Natural killer cell treated with Interleukin-12 subunit alpha and Interleukin-12 subunit beta and Interleukin-15 and Interleukin-18, amount 100 ng/mL, for 72 hours (primary cell): ENCODE measurements at regions not wholly inside any gene's neighbourhood (a gene's known extent, or its start where the extent isn't known, plus 50 kb on each side); places are given as distances from the start of the nearest gene placed in this dataset.

ENCODE experiments used
- ATAC-seq, 2 donors: fragments of 150-1000 bp; cut with Tn5 transposase in 1 of 2; sonication (Bioruptor Pico), chemical (Tn5 transposase) in 1 of 2; 2 replicates each; pipeline ENCODE4 v1.10.0; 2021
- DNase-seq: peaks from one replicate; pipeline ENCODE4 v3.0.0; 2022; ENCODE audit warnings: low spot score
- H3K27ac Mint-ChIP-seq, 2 donors: 1 replicate in 1 of 2; 2 replicates in 1 of 2; pipeline ENCODE4 v1.8.0; 2022; ENCODE audit warnings: mixed read lengths in 2 of 2, mild to moderate bottlenecking in 1 of 2, moderate library complexity in 1 of 2
- H3K27me3 Mint-ChIP-seq, 2 donors: 1 replicate in 1 of 2; 2 replicates in 1 of 2; pipeline ENCODE4 v1.8.0; 2022; ENCODE audit warnings: mixed read lengths in 2 of 2
- H3K36me3 Mint-ChIP-seq: one replicate; pipeline ENCODE4 v1.8.0; 2022; ENCODE audit warnings: mixed read lengths
- H3K4me1 Mint-ChIP-seq, 2 donors: 1 replicate in 1 of 2; 2 replicates in 1 of 2; pipeline ENCODE4 v1.8.0; 2022; ENCODE audit warnings: low read depth in 2 of 2, mixed read lengths in 2 of 2, mild to moderate bottlenecking in 1 of 2
- H3K4me3 Mint-ChIP-seq: one replicate; pipeline ENCODE4 v1.8.0; 2022; ENCODE audit warnings: mixed read lengths
- H3K9me3 Mint-ChIP-seq: 2 replicates; pipeline ENCODE4 v1.8.0; 2022; ENCODE audit warnings: mixed read lengths

- H3K9me3 Mint-ChIP-seq: no peaks in the 10 kb centered on the region
- ATAC-seq: peak in 1 of 2 donors; percentile 21
- no peaks in the 10 kb centered on the region for H3K4me1 Mint-ChIP-seq
- no peak for DNase-seq
- H3K4me3 Mint-ChIP-seq: no peak overlapping the region
- H3K36me3 Mint-ChIP-seq: no peaks in the 10 kb centered on the region
- H3K27me3 Mint-ChIP-seq: peaks cover 14 to 16% of the 10 kb centered on the region in 2 donors
- H3K27ac Mint-ChIP-seq: no peak overlapping the region
Observed at GRCh38 chr5:2019716-2020115, 137.0 kb upstream of the IRX4 start.

GRCh38 chr5:2018390-2018724 is 135.6 kb upstream of the IRX4 start:
- H3K9me3 Mint-ChIP-seq: no peaks in the 10 kb centered on the region
- H3K36me3 Mint-ChIP-seq: no peaks in the 10 kb centered on the region
- peaks cover 16 to 19% of the 10 kb centered on the region in 2 donors for H3K27me3 Mint-ChIP-seq

GRCh38 chr5:2017540-2018389 is 135.0 kb upstream of the IRX4 start:
- no peaks in the 10 kb centered on the region for H3K36me3 Mint-ChIP-seq
- no peak overlapping the region for H3K27ac Mint-ChIP-seq

More at GRCh38 chr5:2018390-2018724, 135.6 kb upstream of the IRX4 start:
- Mint-ChIP-seq H3K4me1 (no peaks in the 10 kb centered on the region), H3K4me3 (no peak overlapping the region), H3K27ac (no peak overlapping the region)
- ATAC-seq (no peak), DNase-seq (no peak)

DNA sequence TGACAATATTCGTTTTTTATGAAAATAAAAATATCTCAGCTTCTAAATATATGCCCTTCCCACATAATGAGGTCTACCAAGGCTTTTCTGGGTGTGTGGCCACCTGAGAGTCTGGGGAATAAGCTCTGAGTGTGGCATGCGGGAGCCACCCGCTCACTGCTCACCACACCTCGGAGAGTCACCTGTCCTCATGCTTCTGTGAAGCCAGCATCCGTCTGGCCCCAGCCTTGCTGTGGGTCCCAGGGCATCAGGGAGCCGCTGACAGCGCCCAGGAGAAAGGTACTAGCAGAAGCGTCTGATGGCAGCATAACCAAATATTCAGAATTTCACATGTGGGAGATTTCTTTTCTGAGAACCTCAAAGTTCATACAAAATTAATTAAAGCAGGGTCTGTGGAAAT is 133.2 kb upstream of the IRX4 start:
- Mint-ChIP-seq H3K9me3 (no peaks in the 10 kb centered on the region), H3K27ac (no peak overlapping the region), H3K27me3 (peaks cover 7 to 12% of the 10 kb centered on the region in 2 donors), H3K36me3 (no peaks in the 10 kb centered on the region), H3K4me3 (no peak overlapping the region), H3K4me1 (no peaks in the 10 kb centered on the region)
- ATAC-seq (no peak), DNase-seq (no peak)

More at GRCh38 chr5:2017540-2018389, 135.0 kb upstream of the IRX4 start:
- DNase-seq (no peak), ATAC-seq (no peak)
- no peaks in the 10 kb centered on the region for H3K9me3 Mint-ChIP-seq
- H3K4me3 Mint-ChIP-seq: no peak overlapping the region
- peaks cover 14 to 19% of the 10 kb centered on the region in 2 donors for H3K27me3 Mint-ChIP-seq
- no peaks in the 10 kb centered on the region for H3K4me1 Mint-ChIP-seq

- no peaks in the 10 kb centered on the region for H3K36me3 Mint-ChIP-seq
- H3K4me3 Mint-ChIP-seq: no peak overlapping the region
- H3K9me3 Mint-ChIP-seq: no peaks in the 10 kb centered on the region
- H3K27me3 Mint-ChIP-seq: peaks cover 6 to 12% of the 10 kb centered on the region in 2 donors
- no peak overlapping the region for H3K27ac Mint-ChIP-seq
- no peak for ATAC-seq
- DNase-seq: no peak
- no peaks in the 10 kb centered on the region for H3K4me1 Mint-ChIP-seq
Observed at GRCh38 chr5:2015124-2015848, 132.6 kb upstream of the IRX4 start.

DNA sequence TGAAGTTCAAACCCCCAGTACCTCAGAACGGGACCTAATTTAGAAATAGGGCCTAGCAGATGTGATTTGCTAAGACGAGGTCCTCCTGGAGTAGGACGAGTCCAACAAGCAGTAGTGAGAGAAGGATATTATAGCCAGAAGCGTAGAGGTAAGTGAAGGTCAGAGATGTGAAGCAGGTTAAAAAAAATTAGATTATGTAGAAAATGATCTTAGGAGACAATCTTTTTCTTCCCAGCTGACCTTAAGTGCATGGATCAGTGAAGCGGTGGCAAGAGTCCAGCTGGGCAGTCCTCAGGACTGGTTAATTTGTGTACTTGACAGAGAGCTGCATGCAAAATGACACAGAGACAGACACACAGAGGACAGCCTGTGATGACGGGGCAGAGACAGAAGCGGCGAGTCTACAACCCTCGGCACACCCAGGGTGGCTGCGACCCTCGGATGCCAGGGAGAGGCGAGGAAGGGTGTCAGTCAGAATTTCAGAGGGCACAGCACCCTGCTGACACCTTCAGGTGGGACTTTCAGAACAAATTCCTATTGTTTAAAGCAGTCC is 131.4 kb upstream of the IRX4 start:
- H3K4me3 Mint-ChIP-seq: no peak overlapping the region
- no peak for ATAC-seq
- no peak for DNase-seq
- no peak overlapping the region for H3K27ac Mint-ChIP-seq
- H3K27me3 Mint-ChIP-seq: peaks cover 4 to 12% of the 10 kb centered on the region in 2 donors
- H3K4me1 Mint-ChIP-seq: no peaks in the 10 kb centered on the region
- no peaks in the 10 kb centered on the region for H3K36me3 Mint-ChIP-seq
- no peaks in the 10 kb centered on the region for H3K9me3 Mint-ChIP-seq

DNA sequence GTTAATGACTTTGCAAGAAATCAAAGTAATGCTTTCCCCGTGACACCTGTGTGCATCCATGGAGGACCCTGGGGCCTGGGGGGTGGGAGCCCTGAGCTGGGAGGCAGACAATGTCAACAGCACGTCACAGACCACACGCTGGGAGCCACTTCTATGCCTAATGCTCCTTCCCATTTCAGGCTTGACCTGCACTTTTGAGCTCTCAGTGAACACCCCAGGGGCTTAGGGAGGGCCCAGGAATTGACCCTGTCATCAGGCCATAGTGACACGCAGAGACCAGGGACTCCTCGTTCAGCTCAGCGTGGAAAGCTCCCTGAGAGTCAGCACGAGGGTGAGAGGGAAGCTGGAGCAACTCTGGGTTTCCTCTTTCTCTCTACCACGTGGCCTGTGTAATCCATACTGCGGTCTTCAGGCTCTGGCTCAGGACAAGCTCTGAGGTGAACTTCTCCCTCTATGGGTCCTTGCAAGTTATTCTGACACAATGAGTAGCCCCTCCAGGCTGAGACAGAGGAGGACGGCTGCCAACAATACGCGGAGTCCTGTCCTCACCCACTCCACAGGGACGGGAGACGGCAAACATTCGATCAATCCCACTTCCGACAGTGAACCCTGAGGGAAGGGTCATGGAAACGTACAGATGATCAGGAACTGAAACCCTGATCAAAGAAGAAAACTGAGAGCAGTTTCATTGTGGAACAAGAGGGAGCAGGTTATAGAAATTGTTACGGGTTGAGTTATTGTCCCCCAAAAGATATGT is 130.8 kb upstream of the IRX4 start:
- peak; percentile 18 to 25 for ATAC-seq
- H3K27ac Mint-ChIP-seq: no peak overlapping the region
- no peak overlapping the region for H3K4me3 Mint-ChIP-seq
- H3K9me3 Mint-ChIP-seq: no peaks in the 10 kb centered on the region
- no peak for DNase-seq
- H3K27me3 Mint-ChIP-seq: peaks cover 4 to 19% of the 10 kb centered on the region in 2 donors
- H3K4me1 Mint-ChIP-seq: no peaks in the 10 kb centered on the region
- H3K36me3 Mint-ChIP-seq: no peaks in the 10 kb centered on the region

GRCh38 chr5:2012885-2013284 is 130.2 kb upstream of the IRX4 start:
- Mint-ChIP-seq H3K4me3 (no peak overlapping the region), H3K4me1 (no peaks in the 10 kb centered on the region), H3K27ac (no peak overlapping the region), H3K27me3 (peaks cover 2 to 19% of the 10 kb centered on the region in 2 donors), H3K36me3 (no peaks in the 10 kb centered on the region), H3K9me3 (no peaks in the 10 kb centered on the region)
- DNase-seq: no peak
- ATAC-seq: no peak

GRCh38 chr5:2011481-2012411 is 129.0 kb upstream of the IRX4 start:
- H3K27me3 Mint-ChIP-seq: peaks cover 2 to 19% of the 10 kb centered on the region in 2 donors
- no peaks in the 10 kb centered on the region for H3K4me1 Mint-ChIP-seq
- no peaks in the 10 kb centered on the region for H3K36me3 Mint-ChIP-seq
- no peaks in the 10 kb centered on the region for H3K9me3 Mint-ChIP-seq
- DNase-seq: no peak
- no peak overlapping the region for H3K27ac Mint-ChIP-seq
- H3K4me3 Mint-ChIP-seq: no peak overlapping the region
- ATAC-seq: no peak

DNA sequence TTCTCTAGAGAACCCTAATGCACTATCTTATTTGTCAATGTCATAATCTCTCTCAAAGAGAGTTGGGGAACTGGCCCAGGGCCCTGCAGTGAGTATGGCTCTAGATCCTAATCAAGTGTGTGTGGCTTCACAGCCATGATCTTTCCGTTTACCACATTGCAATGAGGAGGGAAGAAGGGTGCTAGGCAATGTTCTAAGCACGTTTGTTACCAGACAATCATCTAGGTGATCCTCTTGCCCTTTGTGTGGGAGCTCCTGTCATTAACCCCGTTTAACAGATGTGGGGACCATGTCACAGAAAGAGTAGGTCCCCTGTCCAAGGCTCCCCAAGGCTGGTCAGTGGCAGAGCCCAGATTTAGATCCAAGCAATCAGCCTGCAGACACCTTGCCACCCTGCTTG is 128.2 kb upstream of the IRX4 start:
- H3K9me3 Mint-ChIP-seq: no peaks in the 10 kb centered on the region
- no peaks in the 10 kb centered on the region for H3K36me3 Mint-ChIP-seq
- no peaks in the 10 kb centered on the region for H3K4me1 Mint-ChIP-seq
- H3K4me3 Mint-ChIP-seq: no peak overlapping the region
- no peak for ATAC-seq
- no peak for DNase-seq
- no peak overlapping the region for H3K27ac Mint-ChIP-seq
- H3K27me3 Mint-ChIP-seq: peaks cover 2 to 19% of the 10 kb centered on the region in 2 donors

DNA sequence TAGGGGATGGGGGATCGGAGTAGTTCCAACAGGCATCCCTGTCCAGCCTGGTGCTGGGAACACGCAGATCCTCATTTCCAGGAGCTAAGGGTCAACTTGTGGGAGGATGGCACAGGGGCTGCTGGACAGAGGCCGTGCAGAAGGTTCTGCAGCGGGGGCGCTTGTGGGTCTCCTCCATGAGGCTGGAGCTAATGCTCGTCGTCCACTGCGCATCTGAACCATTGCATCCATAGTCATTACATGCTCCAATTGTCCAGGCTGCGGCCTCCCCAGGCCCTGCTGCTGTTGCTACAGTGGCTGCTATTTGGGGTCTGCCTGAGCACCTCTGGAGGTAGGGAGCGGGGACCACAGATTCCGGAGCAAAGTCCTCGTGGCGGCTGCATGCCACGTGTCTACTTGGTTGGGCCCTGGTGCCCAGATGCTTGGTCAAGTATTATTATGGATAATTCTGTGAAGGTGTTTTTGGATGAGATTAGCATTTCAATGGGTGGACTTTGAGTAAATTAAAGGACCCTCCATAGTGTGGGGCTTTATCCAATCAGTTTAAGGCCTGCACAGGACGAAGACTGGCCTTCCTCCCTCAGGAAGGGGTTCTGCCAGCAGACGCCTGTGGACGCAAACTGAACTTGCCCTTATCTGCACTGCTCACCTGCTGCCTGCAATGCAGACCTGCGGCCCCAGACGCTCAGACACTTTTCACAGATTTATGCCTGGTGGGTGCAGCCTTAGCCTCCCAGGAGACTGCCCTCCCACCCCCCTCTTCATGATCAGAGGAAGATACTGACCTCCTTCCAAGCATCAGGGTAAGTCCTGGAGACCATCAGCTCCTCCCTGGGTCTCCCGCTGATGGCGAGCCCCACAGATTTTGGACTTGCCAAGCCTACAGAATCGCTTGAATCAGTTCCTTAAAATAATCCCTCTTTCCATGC is 127.5 kb upstream of the IRX4 start:
- Mint-ChIP-seq H3K4me1 (no peaks in the 10 kb centered on the region), H3K27me3 (peaks cover 2 to 19% of the 10 kb centered on the region in 2 donors), H3K27ac (no peak overlapping the region), H3K36me3 (no peaks in the 10 kb centered on the region), H3K4me3 (no peak overlapping the region), H3K9me3 (no peaks in the 10 kb centered on the region)
- ATAC-seq (no peak), DNase-seq (no peak)
